Muscle of arm (tissue), 1 donor: ENCODE measurements at regions not wholly inside any gene's neighbourhood (a gene's known extent, or its start where the extent isn't known, plus 50 kb on each side); places are given as distances from the start of the nearest gene placed in this dataset.
A peak's percentile ranks its signal among the peaks of the same experiment; 100 is the strongest.

Experiments
- DNase-seq: peaks from one replicate; pipeline ENCODE4 v3.0.0-alpha.2; 2013

GRCh38 chr1:29753771-29754572, 517.6 kb downstream of the PTPRU start:
- DNase-seq = no peak

GRCh38 chr1:29753244-29753643, 516.9 kb downstream of the PTPRU start:
- no peak for DNase-seq

GRCh38 chr1:29752141-29752540, 515.8 kb downstream of the PTPRU start:
- DNase-seq = peak; percentile 2

- DNase-seq = no peak
Observed at GRCh38 chr1:29749024-29749945, 513.0 kb downstream of the PTPRU start.

GRCh38 chr1:29747196-29747595, 510.9 kb downstream of the PTPRU start:
- no peak for DNase-seq

- DNase-seq = no peak
Observed at GRCh38 chr1:29746076-29746665, 509.8 kb downstream of the PTPRU start.

- no peak for DNase-seq
Observed at GRCh38 chr1:29744684-29745490, 508.6 kb downstream of the PTPRU start.

GRCh38 chr1:29743931-29744330, 507.6 kb downstream of the PTPRU start:
- DNase-seq = no peak

- DNase-seq = no peak
Observed at GRCh38 chr1:29743264-29743663, 506.9 kb downstream of the PTPRU start.

GRCh38 chr1:29739176-29739575, 502.9 kb downstream of the PTPRU start:
- DNase-seq = no peak

- DNase-seq = peak; percentile 50
Observed at GRCh38 chr1:29736582-29737188, 500.4 kb downstream of the PTPRU start.

GRCh38 chr1:29732453-29732852, 496.1 kb downstream of the PTPRU start:
- no peak for DNase-seq

- DNase-seq = no peak
Observed at GRCh38 chr1:29730623-29731022, 494.3 kb downstream of the PTPRU start.

- no peak for DNase-seq
Observed at GRCh38 chr1:29729281-29729680, 493.0 kb downstream of the PTPRU start.

- no peak for DNase-seq
Observed at GRCh38 chr1:29728703-29729102, 492.4 kb downstream of the PTPRU start.

- DNase-seq = no peak
Observed at GRCh38 chr1:29725262-29725661, 488.9 kb downstream of the PTPRU start.

- DNase-seq = no peak
Observed at GRCh38 chr1:29722598-29722997, 486.3 kb downstream of the PTPRU start.

GRCh38 chr1:29719253-29719652, 482.9 kb downstream of the PTPRU start:
- DNase-seq = no peak

- DNase-seq = no peak
Observed at GRCh38 chr1:29718791-29719190, 482.5 kb downstream of the PTPRU start.

- DNase-seq = no peak
Observed at GRCh38 chr1:29716306-29716705, 480.0 kb downstream of the PTPRU start.

GRCh38 chr1:29713857-29714256, 477.5 kb downstream of the PTPRU start:
- DNase-seq = no peak
